HG03354 (cell line): ENCODE measurements at regions not wholly inside any gene's neighbourhood (a gene's known extent, or its start where the extent isn't known, plus 50 kb on each side); places are given as distances from the start of the nearest gene placed in this dataset.

Experiments
- ATAC-seq: cut with Tn5 transposase; IDR thresholded peaks from one replicate; pipeline ENCODE4 v1.9.1; 2021; ENCODE audit warnings: mild to moderate bottlenecking; ENCODE audit not compliant: unreplicated experiment, poor library complexity, severe bottlenecking

DNA sequence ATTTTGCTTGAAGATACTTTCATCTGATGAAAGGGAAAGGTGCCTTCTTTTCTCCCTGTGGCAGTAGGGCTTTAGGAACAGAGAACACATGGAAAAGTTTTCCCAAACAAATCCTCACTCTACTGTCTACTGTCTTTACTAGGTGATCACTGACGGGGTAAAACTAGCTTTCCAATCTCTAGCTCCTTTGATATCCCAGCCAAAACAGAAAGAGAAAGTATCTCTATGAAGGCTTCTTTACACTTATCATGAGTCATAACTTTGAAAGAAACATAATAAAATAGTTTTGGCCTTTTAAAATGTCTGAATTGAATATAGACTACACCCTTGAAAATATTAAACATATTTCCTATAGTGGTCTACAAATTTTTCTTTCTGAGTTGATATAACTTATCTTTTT, 214.5 kb downstream of the DSEL start:
- no peak for ATAC-seq

DNA sequence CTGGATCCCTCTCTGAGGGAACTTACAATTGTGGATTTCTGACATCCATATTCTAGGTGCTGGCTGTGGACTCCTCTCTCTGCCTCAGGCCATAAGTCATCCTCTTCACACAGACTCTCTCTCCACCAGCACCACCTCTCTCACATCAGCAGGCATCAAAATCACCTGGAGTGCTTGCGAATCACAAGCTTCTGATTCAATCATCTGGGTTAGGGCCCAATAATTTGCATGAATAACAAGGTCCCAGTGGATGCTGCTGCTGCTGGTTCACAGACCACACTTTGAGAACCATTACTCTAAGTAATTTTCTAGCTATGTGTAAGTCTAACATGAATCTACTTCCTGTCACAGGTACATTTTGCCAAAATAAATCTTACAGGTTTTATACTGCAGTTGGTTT, 214.9 kb downstream of the DSEL start:
- ATAC-seq = no peak

GRCh38 chr18:67300498-67300897, 216.0 kb downstream of the DSEL start:
- ATAC-seq = no peak

GRCh38 chr18:67292814-67293213, 223.7 kb downstream of the DSEL start:
- ATAC-seq = no peak

GRCh38 chr18:67290421-67290820, 226.1 kb downstream of the DSEL start:
- ATAC-seq = no peak

GRCh38 chr18:67285583-67285982, 230.9 kb downstream of the DSEL start:
- ATAC-seq = no peak

GRCh38 chr18:67282796-67283195, 233.7 kb downstream of the DSEL start:
- ATAC-seq = no peak

DNA sequence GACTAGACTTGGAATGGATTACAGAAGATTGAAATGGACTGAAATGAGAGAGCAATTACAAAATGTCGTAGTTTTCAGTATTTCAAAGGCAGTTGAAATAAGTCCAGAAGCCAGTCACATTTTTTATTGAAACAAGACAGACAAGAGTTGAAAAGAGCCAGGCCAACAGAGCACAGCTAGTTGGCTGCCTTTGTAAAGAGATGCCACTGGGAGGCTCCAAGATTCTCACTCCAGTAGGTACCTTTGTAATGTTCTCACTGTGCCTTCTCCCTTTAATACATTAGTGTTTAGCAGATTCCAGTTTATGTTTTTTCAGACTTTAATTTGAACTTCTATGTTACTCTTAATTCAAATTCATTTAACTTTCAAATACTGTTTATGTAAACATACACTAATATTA, 234.8 kb downstream of the DSEL start:
- ATAC-seq = no peak

- ATAC-seq = no peak
Measured at GRCh38 chr18:67280486-67281242, 235.9 kb downstream of the DSEL start.

- no peak for ATAC-seq
Measured at GRCh38 chr18:67279988-67280387, 236.5 kb downstream of the DSEL start.

DNA sequence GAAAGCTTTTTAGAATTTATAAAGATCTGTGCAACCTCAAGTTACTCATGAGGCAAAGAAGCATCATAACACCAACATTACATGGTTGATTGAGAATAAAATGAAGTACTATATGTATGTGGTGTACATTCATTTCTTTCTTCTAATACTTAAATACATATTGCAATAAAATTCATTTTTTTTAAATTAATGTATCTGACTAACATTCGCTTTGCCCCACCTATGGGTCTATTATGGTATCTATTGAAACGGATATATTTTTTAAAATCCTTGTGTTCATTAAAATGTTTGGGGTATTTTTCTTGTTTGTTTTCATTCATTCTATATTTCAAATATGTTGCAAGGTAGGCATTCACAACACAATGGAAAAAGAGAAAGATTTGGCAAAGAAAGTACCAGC, 237.5 kb downstream of the DSEL start:
- ATAC-seq = no peak

DNA sequence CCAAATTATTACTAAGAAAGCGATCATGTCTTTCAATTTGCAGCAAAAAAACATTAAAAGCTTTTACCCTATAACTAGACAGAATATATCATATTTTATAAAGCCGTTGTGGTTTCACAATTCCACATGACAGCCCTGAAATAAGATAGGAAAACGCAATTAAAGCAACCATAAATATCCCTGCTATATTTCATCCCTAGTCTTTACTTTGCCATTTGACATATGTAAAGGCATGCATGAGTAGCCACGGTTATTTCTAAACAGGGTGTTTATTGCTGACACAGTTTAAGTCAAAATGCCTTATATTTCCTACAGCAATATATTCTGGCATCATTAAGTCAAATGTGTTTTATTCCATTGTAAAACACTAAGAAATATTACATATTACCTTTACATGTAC, 239.9 kb downstream of the DSEL start:
- ATAC-seq = no peak

GRCh38 chr18:67273288-67273687, 243.2 kb downstream of the DSEL start:
- ATAC-seq = no peak

DNA sequence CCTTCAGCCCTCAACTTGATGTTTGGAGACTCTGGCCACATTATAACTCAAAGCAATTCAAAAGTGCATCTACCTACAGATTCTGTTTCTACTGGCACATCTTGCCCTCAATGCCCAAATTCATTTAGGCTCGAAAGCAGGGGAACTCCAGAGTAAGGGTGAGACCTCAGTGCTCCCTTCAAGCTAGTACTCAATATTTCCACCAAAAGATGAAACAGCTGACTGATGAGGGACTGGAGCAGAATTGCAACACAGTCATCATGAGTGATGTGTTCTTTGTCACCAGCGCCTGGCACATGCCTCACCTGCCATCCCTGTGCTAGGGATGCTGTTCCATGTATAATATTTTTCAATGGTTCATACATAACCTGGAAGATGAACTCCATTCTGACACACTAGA, 247.3 kb downstream of the DSEL start:
- no peak for ATAC-seq

DNA sequence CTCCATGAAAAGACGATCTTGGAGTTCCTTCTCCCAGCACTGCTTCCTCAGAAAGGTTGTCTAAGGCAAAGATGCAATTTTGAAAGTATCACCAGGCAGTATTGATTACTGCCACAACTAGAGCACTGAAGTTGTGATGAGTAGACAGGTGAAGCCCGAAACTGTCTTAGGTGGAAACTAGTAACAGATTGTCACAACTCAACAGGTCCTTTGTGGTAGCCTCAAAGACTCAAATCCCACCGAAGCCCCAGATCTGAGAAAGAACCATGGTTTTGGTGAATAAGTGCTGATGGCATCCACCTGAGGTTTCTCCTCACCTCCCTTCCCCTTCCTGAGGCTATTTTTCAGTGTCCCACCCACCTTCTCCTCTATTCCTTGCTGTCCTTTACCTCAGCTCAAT, 248.0 kb downstream of the DSEL start:
- ATAC-seq = no peak

- no peak for ATAC-seq
Measured at GRCh38 chr18:67266246-67267237, 250.0 kb downstream of the DSEL start.

- ATAC-seq = no peak
Measured at GRCh38 chr18:67265464-67266245, 250.9 kb downstream of the DSEL start.

- no peak for ATAC-seq
Measured at GRCh38 chr18:67261931-67262552, 254.5 kb downstream of the DSEL start.

DNA sequence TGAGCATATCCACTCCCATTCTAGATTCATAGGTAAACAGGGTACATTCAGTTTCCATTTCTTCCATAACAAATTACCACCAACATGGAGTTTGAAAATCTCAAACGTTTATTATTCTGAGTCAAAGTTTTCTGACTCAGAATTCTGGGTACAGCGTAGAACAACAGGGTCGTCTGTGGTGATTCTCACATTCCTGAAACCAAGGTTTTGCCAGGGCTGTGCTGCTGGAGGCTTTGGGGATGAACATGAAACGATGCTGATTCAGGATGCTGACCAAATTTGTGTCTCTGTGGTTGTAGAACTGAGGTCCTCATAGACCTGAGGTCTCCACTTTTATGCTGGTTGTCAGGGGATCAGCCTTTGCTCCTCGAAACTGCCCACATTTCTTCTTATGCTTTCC, 255.7 kb downstream of the DSEL start:
- no peak for ATAC-seq
